ENCODE measurements at regions not wholly inside any gene's neighbourhood (a gene's known extent, or its start where the extent isn't known, plus 50 kb on each side); places are given as distances from the start of the nearest gene placed in this dataset.

DNA sequence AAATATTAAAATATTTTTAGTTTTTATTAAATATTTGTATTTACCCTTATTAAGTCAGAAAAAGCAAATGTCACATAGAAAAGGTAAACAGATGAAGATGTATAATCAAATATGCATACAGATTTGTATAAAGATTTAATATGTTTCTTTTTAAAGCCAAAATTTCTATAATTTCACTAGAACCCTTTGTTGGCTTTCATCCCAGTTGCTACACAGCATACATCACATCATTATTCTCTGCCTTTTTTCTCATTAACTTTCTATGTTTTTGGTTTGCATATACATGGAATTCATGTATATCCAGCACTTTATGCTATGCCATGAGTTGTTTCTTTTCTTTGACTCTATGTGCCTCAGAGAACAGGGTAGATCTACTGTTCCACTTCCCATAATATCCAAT is 957.9 kb upstream of the ADGRL2 start:
- DNase-seq, result no peak

DNA sequence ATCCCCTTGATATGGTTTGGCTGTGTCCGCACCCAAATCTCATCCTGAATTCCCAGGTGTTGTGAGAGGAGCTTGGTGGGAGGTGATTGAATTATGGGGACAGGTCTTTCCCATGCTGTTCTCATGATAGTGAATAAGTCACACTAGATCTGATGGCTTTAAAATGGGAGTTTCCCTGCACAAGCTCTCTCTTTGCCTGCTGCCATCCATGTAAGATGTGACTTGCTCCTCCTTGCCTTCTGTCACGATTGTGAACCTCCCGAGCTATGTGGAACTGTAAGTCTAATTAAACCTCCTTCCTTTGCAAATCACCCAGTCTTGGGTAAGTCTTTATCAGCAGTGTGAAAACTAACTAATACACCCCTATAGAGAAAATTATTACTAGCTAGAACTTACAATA is 959.5 kb upstream of the ADGRL2 start:
- no peak for DNase-seq

DNA sequence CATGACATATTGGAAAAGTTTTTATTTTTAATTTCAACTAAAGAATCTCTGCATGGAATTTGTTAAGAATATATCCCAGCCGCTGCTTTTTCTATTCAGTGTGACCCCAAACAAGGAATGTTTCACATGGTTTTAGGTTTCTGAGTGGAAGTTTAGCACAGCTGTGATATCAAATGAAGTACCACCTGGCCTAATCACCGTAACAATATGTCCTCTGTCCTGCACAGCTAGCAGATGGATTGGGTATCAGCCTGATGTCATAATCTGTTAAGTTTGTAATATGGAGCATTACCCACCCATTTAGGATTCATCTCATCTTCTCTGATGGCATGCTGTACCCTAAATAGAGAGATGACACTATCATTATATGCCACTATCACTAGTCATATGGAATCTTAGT is 963.7 kb upstream of the ADGRL2 start:
- no peak for DNase-seq

- no peak for DNase-seq
Measured at GRCh38 chr1:80836505-80836904, 964.2 kb upstream of the ADGRL2 start.

- DNase-seq, result no peak
Measured at GRCh38 chr1:80827666-80828065, 973.1 kb upstream of the ADGRL2 start.

GRCh38 chr1:80825067-80825466 is 975.7 kb upstream of the ADGRL2 start:
- no peak for DNase-seq

GRCh38 chr1:80818211-80818610 is 982.5 kb upstream of the ADGRL2 start:
- DNase-seq, result no peak

DNA sequence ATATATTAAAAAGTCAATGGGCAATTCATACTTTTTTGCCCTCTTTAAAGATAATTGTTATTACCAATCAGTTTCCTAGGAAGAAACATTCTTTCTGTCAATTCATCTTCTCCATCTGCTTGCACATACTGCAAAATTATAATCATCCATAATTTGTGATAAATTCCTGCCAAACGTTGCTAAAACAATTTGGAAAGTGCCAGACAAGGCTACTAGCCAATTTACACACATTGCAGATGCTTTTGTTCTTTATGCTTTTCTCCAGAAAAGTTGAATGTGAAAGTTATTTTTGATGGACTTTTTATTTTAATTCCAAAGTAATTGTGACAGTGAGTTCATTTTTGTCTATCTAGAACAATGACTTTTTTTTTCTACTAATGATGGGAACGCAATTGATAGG is 992.8 kb upstream of the ADGRL2 start:
- no peak for DNase-seq

- no peak for DNase-seq
Measured at GRCh38 chr1:80806431-80806830, 994.3 kb upstream of the ADGRL2 start.

DNA sequence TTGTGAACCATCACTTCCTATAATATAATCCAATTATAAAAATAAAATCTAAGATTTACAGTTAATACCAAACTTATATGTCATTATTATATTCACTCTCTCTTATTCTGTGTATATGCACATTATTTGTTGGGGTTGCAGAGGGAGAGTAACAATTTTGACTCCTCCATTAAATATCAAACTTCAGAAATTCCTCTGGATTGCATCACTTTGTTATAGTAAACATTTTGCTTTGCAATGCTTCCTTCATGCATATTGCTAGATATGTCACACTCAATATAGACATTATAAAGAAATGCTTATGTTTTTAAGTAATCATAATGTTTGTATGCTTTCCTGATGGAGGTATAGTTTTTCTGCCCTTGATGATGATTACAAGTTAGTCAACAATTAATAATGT is 999.0 kb upstream of the ADGRL2 start:
- no peak for DNase-seq

GRCh38 chr1:80799457-80799856 is 1001.3 kb upstream of the ADGRL2 start:
- no peak for DNase-seq

DNA sequence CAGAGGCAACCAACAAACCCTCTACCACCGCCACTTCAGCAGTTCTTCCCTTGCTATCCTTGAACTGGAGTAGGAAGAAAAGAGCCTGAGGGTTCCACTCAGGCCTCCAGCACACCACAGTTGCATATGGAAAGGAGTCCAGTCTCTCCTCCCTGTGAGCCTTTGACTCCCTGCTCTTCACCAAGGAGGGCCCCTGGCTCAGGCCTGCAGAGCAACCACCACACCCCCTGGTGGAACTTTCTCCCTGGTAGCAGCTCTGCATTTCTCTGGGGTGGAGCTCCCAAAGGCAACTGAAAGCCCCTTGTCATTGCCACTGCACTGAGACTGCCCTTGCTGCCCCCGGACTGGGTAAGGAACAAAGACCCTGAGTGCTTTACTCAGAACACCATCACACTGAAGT is 1021.5 kb upstream of the ADGRL2 start:
- no peak for DNase-seq

DNA sequence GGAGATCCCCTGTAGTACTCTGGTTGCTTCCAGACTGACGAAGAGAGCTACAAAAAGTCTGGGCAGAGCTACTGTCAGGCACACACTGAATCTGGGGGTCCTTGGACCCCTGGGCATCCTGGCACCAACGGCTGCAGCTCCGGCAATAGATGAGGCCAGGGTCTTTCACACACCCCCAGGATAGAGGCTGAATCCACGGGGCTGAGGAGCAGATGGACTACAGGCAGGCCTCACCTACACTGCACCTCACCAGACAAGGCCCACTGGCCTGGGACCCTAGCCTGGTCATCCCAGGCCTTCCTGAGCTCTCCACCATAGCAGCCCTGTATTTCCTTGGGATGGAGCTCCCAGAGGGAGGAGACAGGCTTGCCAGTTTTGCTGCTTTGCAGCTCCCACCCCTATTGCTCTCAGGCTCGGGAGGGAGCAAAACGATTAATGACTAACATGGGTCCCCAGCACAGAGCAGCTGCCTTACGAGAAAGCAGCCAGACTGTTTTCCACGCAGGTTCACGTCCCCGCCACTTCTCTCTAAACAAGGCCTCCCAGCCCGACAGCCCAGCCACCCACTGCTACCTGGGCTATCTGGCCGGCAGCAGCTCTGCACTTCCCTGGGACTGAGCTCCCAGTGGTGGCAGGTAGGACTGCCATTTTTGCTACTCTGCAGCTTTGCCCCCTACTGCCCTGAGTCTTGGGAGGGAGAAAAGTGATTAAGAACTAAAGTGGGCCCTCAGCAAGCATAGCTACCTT is 1022.5 kb upstream of the ADGRL2 start:
- DNase-seq, result no peak

DNA sequence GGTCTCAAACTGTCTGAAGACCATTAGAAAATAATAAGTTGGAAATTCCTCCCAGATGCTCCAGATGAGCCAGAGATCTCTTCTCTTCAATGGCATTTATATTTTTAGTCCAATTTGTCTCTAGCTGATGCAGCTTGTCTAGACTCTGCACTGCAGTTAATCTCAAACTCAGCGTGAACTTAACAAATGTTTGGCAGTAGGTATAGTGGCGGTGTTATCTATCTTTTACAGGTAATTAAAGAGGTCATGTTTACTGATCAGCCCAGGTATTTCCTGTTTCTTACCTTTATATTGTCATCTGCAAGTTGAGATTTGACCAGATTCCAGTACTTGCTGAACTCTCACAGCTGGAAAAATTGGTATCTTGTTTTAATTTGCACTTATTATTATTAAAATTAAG is 1024.5 kb upstream of the ADGRL2 start:
- no peak for DNase-seq

DNA sequence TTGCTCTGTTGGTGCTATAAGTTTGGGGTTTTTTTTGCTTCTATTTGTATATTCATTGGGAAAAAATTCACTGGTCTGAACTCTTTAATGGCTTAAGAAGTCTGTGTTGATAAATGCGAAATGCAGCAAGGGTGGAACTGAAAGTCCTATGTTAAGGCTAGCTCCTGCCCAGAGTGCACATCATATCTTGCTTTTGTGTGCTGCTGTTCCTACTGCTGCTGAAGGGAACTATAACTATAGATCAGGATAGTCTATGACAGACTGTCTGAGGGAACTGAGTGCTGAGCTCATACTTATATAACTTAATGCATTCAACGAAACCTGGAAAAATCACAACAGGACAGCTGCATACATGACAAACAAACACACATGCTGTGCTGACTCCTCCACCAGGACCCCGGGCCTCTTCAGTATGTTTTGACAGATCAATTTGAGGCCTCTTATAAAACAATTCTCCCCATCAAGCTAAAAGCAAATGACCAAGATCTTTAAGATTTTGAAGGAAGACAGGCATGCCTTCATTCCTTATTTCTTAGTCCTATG is 1031.5 kb upstream of the ADGRL2 start:
- no peak for DNase-seq

GRCh38 chr1:80767711-80768110 is 1033.0 kb upstream of the ADGRL2 start:
- no peak for DNase-seq

GRCh38 chr1:80759354-80759753 is 1041.4 kb upstream of the ADGRL2 start:
- no peak for DNase-seq

GRCh38 chr1:80755944-80756343 is 1044.8 kb upstream of the ADGRL2 start:
- DNase-seq, result no peak

DNA sequence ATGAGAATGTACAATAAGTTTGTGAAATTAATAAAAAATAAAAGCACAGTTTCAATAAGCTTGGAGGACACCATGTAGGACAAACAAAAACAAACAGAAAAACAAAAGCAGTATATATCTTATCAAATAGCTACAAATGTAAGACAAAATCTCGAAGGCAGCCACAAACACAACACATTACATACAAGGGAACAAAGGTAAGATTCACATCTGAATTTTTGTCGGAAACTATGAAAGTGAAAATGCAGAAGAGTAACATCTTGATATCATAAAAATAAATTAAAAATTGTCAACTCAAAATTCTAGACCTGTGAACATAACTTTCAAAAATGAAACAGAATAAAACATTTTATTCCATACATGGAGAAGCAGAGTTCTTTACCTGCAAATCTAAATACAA is 1049.5 kb upstream of the ADGRL2 start:
- no peak for DNase-seq

DNA sequence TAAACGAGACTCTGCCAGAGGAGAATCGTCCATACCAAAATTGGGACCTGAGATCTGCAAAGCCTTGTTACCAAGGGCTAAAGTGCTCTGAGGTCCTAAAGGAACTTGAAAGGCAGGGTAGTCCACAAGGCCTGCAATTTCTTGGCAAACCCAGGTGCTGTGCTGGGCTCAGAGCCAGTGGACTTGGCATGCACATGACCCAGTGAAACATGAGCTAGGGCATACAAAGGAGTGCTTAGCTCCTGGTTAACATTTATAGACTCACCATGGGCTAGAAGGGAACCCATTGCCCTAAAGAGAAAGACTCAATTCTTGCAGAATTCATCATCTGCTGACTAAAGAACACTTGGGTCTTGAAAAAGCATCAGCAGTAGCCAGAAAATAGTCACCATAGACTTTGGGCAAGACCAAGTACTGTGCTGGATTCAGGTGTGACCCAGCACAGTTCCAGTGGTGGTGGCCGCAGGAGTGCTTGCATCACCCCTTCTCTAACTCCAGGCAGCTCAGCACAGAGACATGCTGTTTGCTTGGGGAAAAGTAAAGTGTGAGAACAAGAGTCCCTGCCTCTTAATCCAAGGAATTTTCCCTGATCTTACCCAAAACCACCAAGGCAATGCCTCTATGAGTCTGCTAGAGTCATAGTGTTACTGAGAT is 1069.4 kb upstream of the ADGRL2 start:
- no peak for DNase-seq

DNA sequence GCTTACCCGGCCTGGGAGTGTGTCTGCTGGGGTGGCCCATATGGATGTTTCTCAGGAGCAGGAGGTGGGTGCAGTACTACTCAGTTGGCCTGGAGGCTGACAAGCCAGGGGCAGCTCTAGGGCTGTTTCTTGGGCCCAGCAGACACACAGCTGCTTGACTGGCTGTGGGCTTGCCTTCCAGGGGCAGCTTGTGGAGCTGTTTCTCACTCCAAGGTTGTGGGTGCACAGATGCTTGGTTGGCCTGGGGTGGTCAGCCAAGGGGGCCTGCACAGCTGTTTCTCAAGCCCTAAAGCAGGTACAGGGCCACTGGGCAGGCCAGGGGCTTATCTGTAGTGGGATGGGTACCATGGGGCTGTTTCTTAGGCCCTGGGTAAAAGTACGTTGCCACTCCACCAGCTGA is 1078.1 kb upstream of the ADGRL2 start:
- DNase-seq, result no peak

GRCh38 chr1:80706526-80706925 is 1094.2 kb upstream of the ADGRL2 start:
- no peak for DNase-seq

DNA sequence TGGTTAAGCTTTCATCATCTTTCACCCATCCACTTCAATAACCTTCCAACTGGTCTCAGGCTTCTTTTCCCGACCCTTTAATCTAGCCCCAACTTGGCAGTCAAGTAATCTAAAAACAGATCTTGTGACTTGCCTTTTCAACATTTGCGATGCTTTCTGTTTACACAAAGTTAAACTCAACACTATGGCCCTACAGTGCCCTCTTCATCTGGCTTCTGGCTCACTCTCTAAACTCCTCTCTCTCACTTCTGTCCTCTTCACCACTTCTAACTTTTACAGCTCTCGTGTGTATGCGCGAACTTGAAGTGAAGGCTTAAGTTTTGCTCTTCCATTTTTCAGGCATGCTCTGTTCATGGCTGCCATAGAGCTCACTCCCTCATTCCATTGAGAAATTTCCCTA is 1122.3 kb upstream of the ADGRL2 start:
- DNase-seq, result no peak

DNA sequence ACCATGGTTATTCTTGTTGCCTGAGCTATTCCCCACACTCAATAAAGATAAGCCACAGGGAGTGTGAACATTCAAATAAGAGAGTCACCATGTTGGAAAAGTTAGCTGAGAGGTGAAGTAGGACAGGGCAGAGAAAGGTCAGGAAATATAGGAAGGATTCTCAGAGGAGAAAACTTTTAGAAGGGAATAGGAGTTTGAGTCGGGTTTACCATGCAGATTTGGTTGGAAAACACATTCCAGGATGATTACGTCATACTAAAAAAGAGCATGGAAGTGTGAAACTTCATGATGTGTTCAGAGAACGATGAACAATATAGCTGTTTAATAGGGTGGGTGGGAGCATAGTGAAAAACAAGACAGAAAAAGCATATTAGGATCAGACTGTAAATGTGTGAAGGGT is 1125.3 kb upstream of the ADGRL2 start:
- DNase-seq, result no peak
